ACC112 (cell line): ENCODE measurements at regions not wholly inside any gene's neighbourhood (a gene's known extent, or its start where the extent isn't known, plus 50 kb on each side); places are given as distances from the start of the nearest gene placed in this dataset.

Experiments used
- H2AFZ ChIP-seq: fragments of 200-600 bp; sonication (generic); one replicate; pipeline ENCODE4 v1.6.0; 2017; ENCODE audit warnings: antibody characterized with exemption, low read length; ENCODE audit not compliant: unreplicated experiment
- H3K27ac ChIP-seq: fragments of 200-600 bp; sonication (generic); 2 replicates; pipeline ENCODE4 v1.5.1; 2014; ENCODE audit warnings: low read depth, mild to moderate bottlenecking, antibody characterized with exemption, low read length, moderate library complexity
- H3K27me3 ChIP-seq: fragments of 200-600 bp; sonication (generic); 2 replicates; pipeline ENCODE4 v1.6.1; 2014; ENCODE audit warnings: mild to moderate bottlenecking, antibody characterized with exemption, low read length, moderate library complexity, mixed read lengths; ENCODE audit not compliant: insufficient read depth
- H3K36me3 ChIP-seq: fragments of 200-600 bp; sonication (generic); 2 replicates; pipeline ENCODE4 v1.6.1; 2016; ENCODE audit warnings: mild to moderate bottlenecking, antibody characterized with exemption, low read length, moderate library complexity, mixed read lengths; ENCODE audit not compliant: insufficient read depth
- H3K4me1 ChIP-seq: fragments of 200-600 bp; sonication (generic); one replicate; pipeline ENCODE4 v1.6.1; 2016; ENCODE audit warnings: low read length, mixed read lengths; ENCODE audit not compliant: insufficient read depth, unreplicated experiment, control insufficient read depth
- H3K4me3 ChIP-seq: fragments of 200-600 bp; sonication (generic); 2 replicates; pipeline ENCODE4 v1.5.1; 2014; ENCODE audit warnings: mild to moderate bottlenecking, low read depth, low read length
- H3K79me2 ChIP-seq: fragments of 200-600 bp; sonication (generic); one replicate; pipeline ENCODE4 v1.6.0; 2016; ENCODE audit warnings: low read length; ENCODE audit not compliant: control insufficient read depth, unreplicated experiment, insufficient read depth

DNA sequence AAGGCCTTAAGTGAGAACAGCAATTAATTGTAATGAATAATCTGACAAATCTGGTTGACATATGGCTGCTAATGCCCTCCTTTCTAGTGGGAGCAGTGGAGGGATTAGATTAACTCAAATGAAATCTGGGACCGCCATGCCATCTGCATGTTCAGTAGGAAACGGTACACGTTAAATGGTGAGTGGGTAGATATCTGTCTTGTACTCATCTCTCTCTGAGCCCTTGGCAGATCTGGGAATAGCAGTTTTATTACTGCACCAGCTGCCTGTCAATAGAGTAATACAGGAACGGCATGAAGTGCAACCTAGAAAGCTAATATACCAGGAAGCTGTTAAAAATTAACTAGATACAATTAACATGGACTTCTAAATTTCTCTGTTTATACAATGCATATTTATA, 258.8 kb downstream of the GPD2 start:
- Histone ChIP-seq H3K36me3 (no peaks in the 10 kb centered on the region), H3K4me1 (no peaks in the 10 kb centered on the region), H3K27ac (no peak overlapping the region), H3K79me2 (no peaks in the 10 kb centered on the region), H3K4me3 (no peak overlapping the region), H3K27me3 (no peaks in the 10 kb centered on the region), H2AFZ (no peak overlapping the region)

DNA sequence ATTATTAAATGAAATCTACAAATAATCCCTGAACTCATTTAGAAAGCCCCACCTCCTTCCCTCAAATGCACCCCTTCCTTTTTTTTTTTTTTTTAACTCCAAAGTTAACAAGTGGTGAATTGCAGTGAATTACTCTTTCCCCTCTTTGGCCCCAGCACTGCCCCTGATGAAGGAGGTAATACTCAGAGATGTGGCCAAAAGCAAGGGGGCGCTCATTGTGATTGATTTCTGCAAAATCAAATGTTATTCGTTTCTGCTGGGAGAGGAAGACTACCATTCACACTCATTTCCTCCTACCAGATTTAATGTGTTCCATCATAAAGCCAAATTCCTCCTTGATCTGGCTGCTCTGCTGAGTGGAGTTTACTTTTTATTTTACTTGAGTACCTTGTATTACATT, 259.4 kb downstream of the GPD2 start:
- no peaks in the 10 kb centered on the region for H3K36me3 ChIP-seq
- H3K4me3 ChIP-seq: no peak overlapping the region
- H3K4me1 ChIP-seq: no peaks in the 10 kb centered on the region
- H3K27ac ChIP-seq: no peak overlapping the region
- H3K27me3 ChIP-seq: no peaks in the 10 kb centered on the region
- H2AFZ ChIP-seq: no peak overlapping the region
- no peaks in the 10 kb centered on the region for H3K79me2 ChIP-seq

DNA sequence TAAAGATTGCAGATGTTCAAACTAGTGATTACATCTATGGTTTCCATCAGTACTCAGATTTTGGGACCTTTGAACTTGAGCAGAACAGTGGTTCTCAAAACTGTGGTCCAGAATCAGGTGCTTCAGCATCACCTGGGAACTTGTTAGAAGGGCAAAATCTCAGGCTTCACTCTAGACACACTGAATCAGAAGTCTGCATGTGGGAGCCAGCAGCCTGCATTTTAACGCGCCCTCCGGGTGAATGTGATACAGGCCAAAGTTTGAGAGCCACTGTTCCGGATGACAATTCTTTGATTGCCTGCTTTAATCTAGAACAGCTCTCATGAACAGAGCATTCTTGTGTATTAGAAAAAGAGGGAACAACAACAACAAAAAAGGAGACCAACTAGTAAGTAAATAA, 261.7 kb downstream of the GPD2 start:
- H2AFZ ChIP-seq: no peak overlapping the region
- H3K4me1 ChIP-seq: no peaks in the 10 kb centered on the region
- no peaks in the 10 kb centered on the region for H3K27me3 ChIP-seq
- H3K79me2 ChIP-seq: no peaks in the 10 kb centered on the region
- no peak overlapping the region for H3K27ac ChIP-seq
- no peaks in the 10 kb centered on the region for H3K36me3 ChIP-seq
- H3K4me3 ChIP-seq: no peak overlapping the region

DNA sequence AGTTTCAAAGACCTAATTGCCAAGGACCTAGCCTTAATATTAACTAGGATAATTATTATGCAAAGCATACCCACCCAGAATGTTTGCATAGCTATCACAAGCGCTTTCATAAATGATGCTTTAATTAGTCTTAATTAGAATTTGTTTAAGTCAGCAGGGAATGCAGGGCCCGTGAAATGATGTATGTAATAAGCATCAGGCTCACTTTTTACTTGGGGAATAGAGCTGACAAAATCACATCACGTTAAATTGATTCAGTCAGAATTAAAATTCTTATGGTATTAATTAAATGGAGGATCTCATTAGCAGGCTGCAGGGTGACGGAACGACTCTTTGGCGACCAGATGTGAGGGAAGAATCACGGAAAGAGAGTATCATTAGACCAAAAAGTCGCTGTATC, 264.5 kb downstream of the GPD2 start:
- Histone ChIP-seq H3K36me3 (no peaks in the 10 kb centered on the region), H3K4me1 (no peaks in the 10 kb centered on the region), H3K27me3 (no peaks in the 10 kb centered on the region)

DNA sequence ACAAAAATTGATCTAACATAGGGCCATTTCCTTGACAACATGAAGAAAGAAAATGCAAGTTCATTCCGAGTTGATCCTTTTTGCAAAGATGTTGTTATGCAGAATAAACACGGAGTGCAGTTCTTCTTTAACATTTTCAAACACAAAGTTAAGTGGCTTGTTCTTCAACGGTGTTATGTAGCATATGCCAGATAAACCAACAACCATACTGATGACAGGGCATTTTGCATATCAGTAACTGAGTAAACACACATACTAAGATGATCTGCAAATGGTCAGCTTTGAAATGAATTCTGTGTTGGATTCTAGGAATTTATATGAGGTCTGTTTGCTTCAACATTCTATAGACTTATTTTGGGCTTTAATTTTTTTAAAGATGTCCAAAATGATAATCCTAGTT, 266.4 kb downstream of the GPD2 start:
- Histone ChIP-seq H3K4me3 (no peak overlapping the region), H3K79me2 (no peaks in the 10 kb centered on the region), H3K36me3 (no peaks in the 10 kb centered on the region), H3K27me3 (no peaks in the 10 kb centered on the region), H2AFZ (no peak overlapping the region), H3K4me1 (no peaks in the 10 kb centered on the region), H3K27ac (no peak overlapping the region)

More for the DNA sequence above, 264.5 kb downstream of the GPD2 start:
- Histone ChIP-seq H3K79me2 (no peaks in the 10 kb centered on the region), H3K4me3 (no peak overlapping the region), H2AFZ (no peak overlapping the region), H3K27ac (no peak overlapping the region)

DNA sequence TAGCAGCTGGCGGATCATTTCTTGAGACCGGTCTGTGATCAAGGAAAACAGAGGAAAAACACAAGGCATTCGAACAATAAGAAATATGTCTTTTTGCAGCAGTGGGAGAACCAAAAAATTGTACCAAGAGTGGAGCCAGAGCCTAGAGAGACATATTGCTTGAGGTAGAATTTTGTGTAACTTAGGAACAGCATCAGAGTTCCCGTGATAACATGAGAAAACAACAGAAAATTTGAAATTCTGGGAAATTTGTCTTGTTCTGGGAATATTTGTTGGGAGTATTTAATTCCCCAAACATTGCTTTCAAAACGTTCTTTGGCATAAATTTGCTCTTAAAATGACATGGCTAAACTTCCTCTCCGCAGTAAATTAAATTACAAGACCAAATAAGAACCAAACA, 267.5 kb downstream of the GPD2 start:
- H3K27me3 ChIP-seq: no peaks in the 10 kb centered on the region
- H3K4me1 ChIP-seq: no peaks in the 10 kb centered on the region
- no peaks in the 10 kb centered on the region for H3K36me3 ChIP-seq
- H3K27ac ChIP-seq: no peak overlapping the region
- no peak overlapping the region for H2AFZ ChIP-seq
- no peaks in the 10 kb centered on the region for H3K79me2 ChIP-seq
- no peak overlapping the region for H3K4me3 ChIP-seq

DNA sequence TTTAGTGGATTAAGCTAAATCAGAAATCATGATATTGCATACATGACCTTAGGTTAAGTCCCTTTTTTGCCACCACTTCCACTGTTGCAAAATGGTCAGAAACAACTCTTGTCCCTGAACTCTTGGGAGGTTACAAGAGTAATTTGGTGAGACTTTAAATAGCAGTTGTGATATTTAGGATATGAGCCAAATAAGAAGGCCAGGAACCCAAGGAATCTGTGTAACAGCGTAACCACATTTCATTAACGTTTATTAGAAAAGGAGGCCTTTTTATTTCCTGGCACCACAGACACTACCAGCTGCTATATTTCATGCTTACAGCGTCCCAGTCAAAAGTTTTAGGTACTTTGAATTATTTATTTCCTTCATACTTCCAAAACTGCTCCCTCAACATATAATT, 268.0 kb downstream of the GPD2 start:
- Histone ChIP-seq H3K36me3 (no peaks in the 10 kb centered on the region), H3K4me3 (no peak overlapping the region), H3K79me2 (no peaks in the 10 kb centered on the region), H2AFZ (no peak overlapping the region), H3K27ac (no peak overlapping the region), H3K27me3 (no peaks in the 10 kb centered on the region), H3K4me1 (no peaks in the 10 kb centered on the region)

DNA sequence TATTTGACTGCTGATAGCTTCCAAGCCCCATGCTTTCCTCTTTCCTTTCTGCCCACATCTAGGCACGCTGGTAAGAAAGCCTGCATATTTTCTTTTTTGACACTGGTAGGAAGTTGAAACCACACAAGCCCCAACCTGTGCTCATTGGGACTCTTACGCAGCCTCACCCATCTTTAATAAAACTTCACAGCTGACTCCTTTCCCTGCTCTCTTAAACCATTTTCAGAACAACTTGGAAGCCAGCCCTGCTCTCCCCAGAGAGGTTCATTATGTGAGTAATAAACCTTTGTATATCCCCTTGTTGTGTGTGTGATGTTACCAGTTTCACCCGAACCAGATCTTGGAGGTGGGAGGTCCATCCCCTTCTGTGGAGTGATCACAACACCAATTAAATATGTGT, 268.4 kb downstream of the GPD2 start:
- H3K4me3 ChIP-seq: no peak overlapping the region
- H3K36me3 ChIP-seq: no peaks in the 10 kb centered on the region
- H3K27ac ChIP-seq: no peak overlapping the region
- no peak overlapping the region for H2AFZ ChIP-seq
- no peaks in the 10 kb centered on the region for H3K4me1 ChIP-seq
- no peaks in the 10 kb centered on the region for H3K79me2 ChIP-seq
- H3K27me3 ChIP-seq: no peaks in the 10 kb centered on the region

DNA sequence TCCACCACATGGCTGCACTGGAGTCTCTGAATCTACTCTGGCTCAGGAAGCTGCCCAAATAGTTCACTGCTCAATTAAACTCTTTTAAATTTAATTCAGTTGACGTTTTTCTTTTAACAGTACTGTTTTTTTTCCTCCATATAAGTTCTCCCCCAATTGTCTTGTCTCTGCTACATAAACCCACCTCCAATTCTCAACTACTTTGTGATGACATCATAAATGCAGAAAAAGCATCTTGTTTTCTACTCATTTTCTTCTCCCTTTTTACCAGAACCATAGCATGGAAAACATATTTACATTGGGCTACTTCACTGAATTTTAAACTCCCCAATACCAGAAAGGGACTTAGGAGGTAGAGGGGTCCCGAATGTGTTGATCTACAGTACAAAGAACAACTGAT, 270.4 kb downstream of the GPD2 start:
- H2AFZ ChIP-seq: no peak overlapping the region
- no peak overlapping the region for H3K4me3 ChIP-seq
- no peaks in the 10 kb centered on the region for H3K27me3 ChIP-seq
- no peak overlapping the region for H3K27ac ChIP-seq
- no peaks in the 10 kb centered on the region for H3K36me3 ChIP-seq
- no peaks in the 10 kb centered on the region for H3K79me2 ChIP-seq
- H3K4me1 ChIP-seq: no peaks in the 10 kb centered on the region

DNA sequence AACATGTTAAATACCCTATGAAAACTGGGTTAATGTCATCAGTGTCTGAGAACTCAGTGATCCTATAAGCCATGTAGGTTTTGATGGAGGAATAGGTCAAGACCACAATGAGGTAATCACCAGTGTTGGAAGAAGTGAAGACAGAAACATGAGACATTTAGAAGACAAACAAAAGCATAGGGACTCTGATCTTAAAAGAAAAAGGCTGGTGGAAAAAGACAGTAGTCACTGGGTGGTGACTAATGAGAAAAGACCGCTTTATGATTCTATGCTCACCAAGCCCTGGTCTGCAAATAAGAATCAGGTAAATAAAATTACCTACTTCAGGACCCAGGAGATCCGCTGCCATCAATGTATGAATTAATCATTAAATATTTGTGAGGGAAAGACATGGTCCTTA, 271.9 kb downstream of the GPD2 start:
- no peaks in the 10 kb centered on the region for H3K27me3 ChIP-seq
- H3K4me3 ChIP-seq: no peak overlapping the region
- H3K27ac ChIP-seq: no peak overlapping the region
- H3K79me2 ChIP-seq: no peaks in the 10 kb centered on the region
- no peak overlapping the region for H2AFZ ChIP-seq
- no peaks in the 10 kb centered on the region for H3K4me1 ChIP-seq
- H3K36me3 ChIP-seq: no peaks in the 10 kb centered on the region

DNA sequence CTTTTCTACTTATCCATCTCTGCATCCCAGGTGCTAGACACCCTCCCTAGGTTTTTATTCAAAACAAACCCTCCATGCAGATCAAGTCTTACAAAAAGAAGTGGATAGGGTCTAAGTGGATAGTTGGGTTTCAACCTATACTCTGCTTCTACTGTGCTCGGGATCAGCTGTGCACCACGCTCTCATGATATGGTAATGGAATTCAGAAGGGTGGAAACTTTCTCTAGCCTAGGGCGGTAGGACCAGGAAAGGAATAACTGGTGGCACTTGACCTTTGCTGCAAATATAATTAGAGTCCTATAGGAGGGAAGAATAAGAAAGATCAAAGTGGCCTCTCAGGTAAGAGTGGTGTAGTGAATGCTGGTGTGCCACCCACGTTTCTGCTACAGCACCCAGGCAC, 272.9 kb downstream of the GPD2 start:
- no peaks in the 10 kb centered on the region for H3K79me2 ChIP-seq
- no peak overlapping the region for H3K4me3 ChIP-seq
- no peaks in the 10 kb centered on the region for H3K4me1 ChIP-seq
- H3K27ac ChIP-seq: no peak overlapping the region
- no peak overlapping the region for H2AFZ ChIP-seq
- no peaks in the 10 kb centered on the region for H3K36me3 ChIP-seq
- no peaks in the 10 kb centered on the region for H3K27me3 ChIP-seq

DNA sequence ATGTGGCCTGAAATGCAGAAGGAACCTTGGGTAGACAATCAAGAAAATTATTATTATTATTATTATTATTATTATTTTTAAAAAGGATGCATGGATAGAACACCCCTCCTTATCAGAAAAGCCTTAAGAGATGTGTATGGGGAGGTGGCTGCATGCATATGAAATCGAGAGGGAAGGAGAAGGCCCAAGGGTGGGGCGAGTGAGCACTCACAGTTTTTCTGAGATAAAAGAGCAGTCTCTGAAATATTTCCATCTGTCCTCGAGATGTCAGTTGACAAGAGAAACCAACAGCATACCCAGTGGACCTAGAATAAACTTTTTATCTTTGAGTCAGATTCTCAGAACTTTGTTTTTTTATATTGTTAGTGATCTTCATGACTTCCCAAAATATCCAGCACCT, 282.9 kb downstream of the GPD2 start:
- no peaks in the 10 kb centered on the region for H3K36me3 ChIP-seq
- H3K4me1 ChIP-seq: no peaks in the 10 kb centered on the region
- H3K79me2 ChIP-seq: no peaks in the 10 kb centered on the region
- no peak overlapping the region for H3K4me3 ChIP-seq
- H3K27ac ChIP-seq: no peak overlapping the region
- H2AFZ ChIP-seq: no peak overlapping the region
- no peaks in the 10 kb centered on the region for H3K27me3 ChIP-seq
